ENCODE measurements at regions not wholly inside any gene's neighbourhood (a gene's known extent, or its start where the extent isn't known, plus 50 kb on each side); places are given as distances from the start of the nearest gene placed in this dataset.
"Not testable (repeated sequence)": the region's sequence is repeated elsewhere in the genome, so short reads cannot be mapped to it uniquely, and the experiment has no call there.

GRCh38 chr1:143584508-143584907 is 387.3 kb downstream of the FAM72C start:
- no peak for DNase-seq

DNA sequence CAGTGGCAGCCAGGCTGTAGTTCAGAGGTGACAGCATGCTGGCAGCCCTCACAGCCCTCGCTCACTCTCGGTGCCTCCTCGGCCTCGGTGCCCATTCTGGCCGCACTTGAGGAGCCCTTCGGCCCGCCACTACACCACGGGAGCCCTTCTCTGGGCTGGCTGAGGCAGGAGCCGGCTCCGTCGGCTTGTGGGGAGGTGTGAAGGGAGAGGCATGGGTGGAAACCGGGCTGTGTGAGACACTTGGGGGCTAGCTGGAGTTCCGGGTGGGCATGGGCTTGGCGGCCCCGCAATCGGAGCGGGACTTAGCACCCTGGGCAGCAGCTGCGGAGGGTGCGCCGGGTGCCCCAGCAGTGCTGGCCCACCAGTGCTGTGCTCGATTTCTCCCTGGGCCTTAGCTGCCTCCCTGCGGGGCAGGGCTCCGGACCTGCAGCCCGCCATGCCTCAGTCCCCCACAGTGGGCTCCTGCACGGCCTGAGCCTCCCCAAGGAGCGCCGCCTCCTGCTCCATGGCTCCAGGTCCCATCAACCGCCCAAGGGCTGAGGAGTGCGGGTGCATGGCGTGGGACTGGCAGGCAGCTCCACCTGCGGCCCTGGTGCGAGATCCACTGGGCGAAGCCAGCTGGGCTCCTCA is 396.8 kb downstream of the FAM72C start:
- no peak for DNase-seq

- DNase-seq = not testable (repeated sequence)
Observed at GRCh38 chr1:143572661-143573060, 399.1 kb downstream of the FAM72C start.

DNA sequence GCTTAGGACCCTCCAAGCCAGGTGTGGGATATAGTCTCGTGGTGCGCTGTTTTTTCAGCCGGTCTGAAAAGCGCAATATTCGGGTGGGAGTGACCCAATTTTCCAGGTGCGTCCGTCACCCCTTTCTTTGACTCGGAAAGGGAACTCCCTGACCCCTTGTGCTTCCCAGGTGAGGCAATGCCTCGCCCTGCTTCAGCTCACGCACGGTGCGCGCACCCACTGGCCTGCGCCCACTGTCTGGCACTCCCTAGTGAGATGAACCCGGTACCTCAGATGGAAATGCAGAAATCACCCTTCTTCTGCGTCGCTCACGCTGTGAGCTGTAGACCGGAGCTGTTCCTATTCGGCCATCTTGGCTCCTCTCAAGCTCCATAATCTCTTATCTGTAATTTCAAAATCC is 408.0 kb downstream of the FAM72C start:
- DNase-seq = not testable (repeated sequence)

DNA sequence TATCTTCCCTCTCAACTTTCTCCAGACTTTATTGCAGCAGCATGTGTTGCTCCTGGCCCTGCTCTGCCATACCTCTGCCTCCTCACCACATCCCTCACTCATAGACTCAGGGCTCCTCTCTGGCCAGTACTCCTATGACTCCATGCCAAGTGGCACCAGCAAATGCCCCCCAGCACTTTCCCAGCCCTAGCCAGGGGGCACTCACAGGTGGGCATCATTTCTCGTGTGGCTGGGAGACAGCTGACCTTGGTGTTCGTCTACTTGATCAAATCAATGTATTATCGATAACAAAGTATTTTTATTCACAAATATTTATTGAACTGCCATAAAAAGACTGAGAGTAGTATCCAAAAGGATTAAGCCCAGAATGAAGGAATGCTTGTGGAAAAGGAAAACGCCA is 418.2 kb downstream of the FAM72C start:
- DNase-seq = no peak

- DNase-seq = not testable (repeated sequence)
Observed at GRCh38 chr1:143504703-143505102, 467.1 kb downstream of the FAM72C start.

- DNase-seq = not testable (repeated sequence)
Observed at GRCh38 chr1:143504080-143504479, 467.7 kb downstream of the FAM72C start.

DNA sequence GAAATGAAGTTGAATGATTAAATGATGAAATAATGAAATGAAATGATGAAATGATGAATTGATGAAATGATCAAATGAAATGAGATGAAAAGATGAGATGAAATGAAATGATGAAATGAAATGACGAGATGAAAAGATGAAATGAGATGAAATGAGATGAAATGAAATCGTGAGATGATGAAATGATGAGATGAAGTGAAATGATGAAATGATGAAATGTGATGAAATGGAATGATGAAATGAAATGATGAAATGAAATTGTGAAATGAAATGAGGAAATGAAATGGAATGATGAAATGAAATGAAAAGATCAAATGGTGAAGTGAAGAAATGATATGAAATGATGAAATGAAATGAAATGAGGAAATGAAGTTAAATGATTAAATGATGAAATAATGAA is 468.7 kb downstream of the FAM72C start:
- DNase-seq = not testable (repeated sequence)

DNA sequence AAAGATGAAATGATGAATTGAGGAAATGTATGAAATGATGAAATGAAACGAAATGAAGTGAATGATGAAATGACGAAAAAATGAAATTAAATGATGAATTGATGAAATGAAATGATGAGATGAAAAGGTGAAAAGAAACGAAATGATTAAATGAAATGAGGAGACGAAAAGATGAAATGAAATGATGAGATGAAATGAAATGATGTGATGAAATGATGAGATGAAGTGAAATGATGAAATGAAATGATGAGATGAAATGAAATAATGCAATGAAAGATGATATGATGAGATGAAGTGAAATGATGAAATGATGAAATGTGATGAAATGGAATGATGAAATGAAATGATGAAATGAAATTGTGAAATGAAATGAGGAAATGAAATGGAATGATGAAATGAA is 469.7 kb downstream of the FAM72C start:
- not testable (repeated sequence) for DNase-seq

DNA sequence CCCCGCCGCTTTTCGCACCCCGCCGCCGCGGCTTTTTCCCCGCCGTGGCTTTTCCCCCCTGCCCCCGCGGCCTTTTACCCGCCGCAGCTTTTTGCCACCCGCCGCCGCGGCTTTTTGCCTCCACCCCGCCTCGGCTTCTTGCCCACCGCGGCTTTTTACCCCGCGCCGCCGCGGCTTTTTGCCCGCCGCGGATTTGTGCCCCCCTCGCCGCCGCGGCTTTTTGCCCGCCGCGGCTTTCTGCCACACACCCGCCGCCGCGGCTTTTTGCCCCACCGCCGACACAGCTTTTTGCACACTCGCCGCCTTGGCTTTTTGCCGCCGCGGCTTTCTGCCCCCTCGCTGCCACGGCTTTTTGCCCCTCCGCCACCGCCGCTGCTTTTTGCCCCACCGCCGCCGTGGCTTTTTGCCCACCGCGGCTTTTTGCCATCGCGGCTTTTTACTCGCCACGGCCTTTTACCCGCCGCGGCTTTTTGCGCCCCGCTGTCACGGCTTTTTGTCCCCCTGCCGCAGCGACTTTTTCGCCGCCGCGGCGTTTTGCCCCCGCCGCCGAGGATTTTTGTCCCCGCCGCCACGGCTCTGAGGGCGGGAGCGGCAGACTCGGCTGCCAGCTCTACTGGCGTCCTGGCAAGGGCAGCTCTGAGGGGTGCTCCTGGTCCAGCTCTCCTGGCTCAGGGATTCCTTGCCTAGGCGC is 473.6 kb downstream of the FAM72C start:
- peak; percentile 5 for DNase-seq

- peak; percentile 8 for DNase-seq
Observed at GRCh38 chr1:143497374-143497747, 474.4 kb downstream of the FAM72C start.

DNA sequence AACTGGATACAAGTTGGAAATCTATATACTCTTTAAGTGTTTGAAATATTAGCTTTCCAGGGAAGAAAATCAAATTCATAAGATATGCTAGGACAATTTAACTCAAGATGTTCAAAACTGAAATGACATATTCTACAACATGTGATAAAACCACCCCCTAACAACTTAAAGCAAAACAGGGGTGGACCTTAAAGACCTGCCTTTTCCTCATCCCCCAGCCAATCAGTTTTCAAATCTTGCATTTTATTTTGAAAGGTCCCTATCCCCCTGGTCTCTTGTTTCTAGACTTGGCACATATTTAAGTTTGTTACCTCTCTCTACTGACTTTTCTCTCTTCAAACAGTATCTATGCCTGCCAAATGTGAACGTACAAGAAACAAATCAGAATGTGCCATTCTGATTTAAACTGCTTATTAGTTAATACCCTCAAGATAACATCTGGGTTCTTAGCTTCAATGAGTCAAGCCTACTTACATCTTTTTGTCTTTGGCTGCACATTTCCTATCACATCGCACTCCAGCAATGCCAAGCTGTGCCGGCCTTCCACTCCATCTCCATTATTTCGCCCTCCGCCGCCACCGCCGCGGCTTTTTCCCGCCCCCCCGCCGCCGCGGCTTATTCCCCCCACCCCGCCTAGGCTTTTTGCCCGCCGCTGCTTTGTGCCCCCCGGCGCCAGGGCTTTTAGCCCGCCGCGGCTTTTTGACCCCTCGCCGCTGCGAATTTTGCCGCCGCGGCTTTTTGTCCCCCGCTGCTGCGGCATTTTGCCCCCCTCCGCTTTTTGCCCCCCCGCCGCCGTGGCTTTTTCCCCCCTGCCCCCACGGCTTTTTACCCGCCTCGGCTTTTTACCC is 475.0 kb downstream of the FAM72C start:
- peak; percentile 2 for DNase-seq

Data from femur (tissue), 1 donor.